NCI-H774 (cell line): ENCODE measurements at regions not wholly inside any gene's neighbourhood (a gene's known extent, or its start where the extent isn't known, plus 50 kb on each side); places are given as distances from the start of the nearest gene placed in this dataset.

Source experiments
- DNase-seq: peaks from one replicate; lab custom pipeline; 2025; lab: John Stamatoyannopoulos, UW

- no peak for DNase-seq
Observed at GRCh38 chr4:144574509-144574908, 71.4 kb upstream of the HHIP start.

GRCh38 chr4:144575181-144575580, 70.8 kb upstream of the HHIP start:
- no peak for DNase-seq

GRCh38 chr4:144578681-144579080, 67.3 kb upstream of the HHIP start:
- no peak for DNase-seq

- DNase-seq, result no peak
Observed at GRCh38 chr4:144579411-144580030, 66.4 kb upstream of the HHIP start.

GRCh38 chr4:144580430-144580829, 65.5 kb upstream of the HHIP start:
- no peak for DNase-seq

- no peak for DNase-seq
Observed at GRCh38 chr4:144582105-144582850, 63.7 kb upstream of the HHIP start.

GRCh38 chr4:144582975-144583374, 63.0 kb upstream of the HHIP start:
- no peak for DNase-seq

GRCh38 chr4:144583658-144584057, 62.3 kb upstream of the HHIP start:
- DNase-seq, result no peak

GRCh38 chr4:144584428-144584827, 61.5 kb upstream of the HHIP start:
- no peak for DNase-seq

GRCh38 chr4:144589512-144589911, 56.4 kb upstream of the HHIP start:
- no peak for DNase-seq

GRCh38 chr4:144590020-144590419, 55.9 kb upstream of the HHIP start:
- no peak for DNase-seq

GRCh38 chr4:144591401-144591800, 54.6 kb upstream of the HHIP start:
- DNase-seq, result peak; percentile 16

- DNase-seq, result no peak
Observed at GRCh38 chr4:144592264-144592663, 53.7 kb upstream of the HHIP start.

GRCh38 chr4:144594471-144594986, 51.4 kb upstream of the HHIP start:
- no peak for DNase-seq

- DNase-seq, result no peak
Observed at GRCh38 chr4:144595681-144596080, 50.3 kb upstream of the HHIP start.
